Stimulated activated CD8-positive, alpha-beta memory T cell treated with anti-CD3 and anti-CD28 coated beads, Interleukin-4, amount 100 ng/mL, for 1 hour (primary cell): ENCODE measurements at regions not wholly inside any gene's neighbourhood (a gene's known extent, or its start where the extent isn't known, plus 50 kb on each side); places are given as distances from the start of the nearest gene placed in this dataset.
"Not testable (repeated sequence)": the region's sequence is repeated elsewhere in the genome, so short reads cannot be mapped to it uniquely, and the experiment has no call there.

Source experiments
- DNase-seq, 2 donors: peaks; one replicate each; pipeline ENCODE4 v3.0.0-alpha.2; 2020; ENCODE audit warnings: low read depth in 2 of 2, low spot score in 1 of 2

GRCh38 chr16:87190288-87191230 lies 126.6 kb downstream of the C16orf95 start:
- no peak for DNase-seq

GRCh38 chr16:87192452-87193073 lies 124.6 kb downstream of the C16orf95 start:
- DNase-seq, result no peak

- no peak for DNase-seq
Observed at GRCh38 chr16:87194172-87194571, 123.0 kb downstream of the C16orf95 start.

GRCh38 chr16:87195161-87195560 lies 122.0 kb downstream of the C16orf95 start:
- DNase-seq, result no peak

GRCh38 chr16:87196231-87196630 lies 121.0 kb downstream of the C16orf95 start:
- no peak for DNase-seq

- DNase-seq, result no peak
Observed at GRCh38 chr16:87196661-87197060, 120.5 kb downstream of the C16orf95 start.

GRCh38 chr16:87198328-87198832 lies 118.8 kb downstream of the C16orf95 start:
- no peak for DNase-seq

- DNase-seq, result no peak
Observed at GRCh38 chr16:87198881-87199280, 118.3 kb downstream of the C16orf95 start.

GRCh38 chr16:87199379-87199778 lies 117.8 kb downstream of the C16orf95 start:
- no peak for DNase-seq

GRCh38 chr16:87199901-87200300 lies 117.3 kb downstream of the C16orf95 start:
- DNase-seq, result no peak

- DNase-seq, result no peak
Observed at GRCh38 chr16:87200637-87201036, 116.6 kb downstream of the C16orf95 start.

GRCh38 chr16:87201052-87201451 lies 116.1 kb downstream of the C16orf95 start:
- DNase-seq, result no peak

- DNase-seq, result no peak
Observed at GRCh38 chr16:87201790-87202189, 115.4 kb downstream of the C16orf95 start.

- DNase-seq, result no peak
Observed at GRCh38 chr16:87202346-87202745, 114.8 kb downstream of the C16orf95 start.

- DNase-seq, result no peak
Observed at GRCh38 chr16:87203060-87203656, 114.0 kb downstream of the C16orf95 start.

GRCh38 chr16:87206646-87207451 lies 110.3 kb downstream of the C16orf95 start:
- no peak for DNase-seq

- DNase-seq, result no peak
Observed at GRCh38 chr16:87207509-87207908, 109.7 kb downstream of the C16orf95 start.

- DNase-seq, result no peak
Observed at GRCh38 chr16:87207965-87208364, 109.2 kb downstream of the C16orf95 start.

GRCh38 chr16:87208968-87209367 lies 108.2 kb downstream of the C16orf95 start:
- not testable (repeated sequence) for DNase-seq

GRCh38 chr16:87209808-87210512 lies 107.2 kb downstream of the C16orf95 start:
- DNase-seq, result no peak
